CD4-positive, alpha-beta T cell (primary cell): ENCODE measurements at regions not wholly inside any gene's neighbourhood (a gene's known extent, or its start where the extent isn't known, plus 50 kb on each side); places are given as distances from the start of the nearest gene placed in this dataset.

ENCODE experiments used
- ATAC-seq: fragments of 200-7000 bp; cut with Tn5 transposase; one replicate; pipeline ENCODE4 v1.10.0; 2022; ENCODE audit warnings: mild to moderate bottlenecking; ENCODE audit not compliant: poor library complexity
- CTCF ChIA-PET: fragments of 350-600 bp; sonication (Branson Sonifier 250); formaldehyde crosslinking; loops from one replicate; lab custom pipeline; 2021; ENCODE audit warnings: antibody characterized with exemption, inconsistent platforms; lab: Charles Lee
- POLR2A ChIA-PET: fragments of 350-600 bp; sonication (Branson Sonifier 250); formaldehyde crosslinking; loops from one replicate; lab custom pipeline; 2021; ENCODE audit warnings: antibody characterized with exemption, inconsistent platforms; lab: Charles Lee
- DNase-seq, 14 experiments: peaks; one replicate each; pipeline ENCODE4 v3.0.0-alpha.2; 2013 to 2020; ENCODE audit warnings: mixed read lengths in 2 of 14
- H3K27ac ChIP-seq, 2 donors: one replicate each; pipeline versions ENCODE4 v1.5.1 to v1.7.0; 2013; ENCODE audit warnings: low read length in 2 of 2, low read depth in 1 of 2, mild to moderate bottlenecking in 1 of 2
- H3K27me3 ChIP-seq, 2 experiments: 1 replicate in 1 of 2; 2 replicates in 1 of 2; pipeline versions ENCODE4 v1.6.1 to v1.7.0; 2013; ENCODE audit warnings: low read length in 2 of 2, control low read depth in 1 of 2, mild to moderate bottlenecking in 1 of 2, moderate library complexity in 1 of 2; ENCODE audit not compliant: insufficient read depth in 2 of 2, control insufficient read depth in 1 of 2
- H3K36me3 ChIP-seq: one replicate; pipeline ENCODE4 v1.6.1; 2013; ENCODE audit warnings: low read length, control low read depth; ENCODE audit not compliant: insufficient read depth
- H3K4me1 ChIP-seq: one replicate; pipeline ENCODE4 v1.6.1; 2013; ENCODE audit warnings: low read length, control low read depth; ENCODE audit not compliant: insufficient read depth
- H3K4me3 ChIP-seq: one replicate; pipeline ENCODE4 v1.5.1; 2013; ENCODE audit warnings: mild to moderate bottlenecking, low read length, moderate library complexity
- H3K9me3 ChIP-seq, 2 experiments: 1 replicate in 1 of 2; 2 replicates in 1 of 2; pipeline versions ENCODE4 v1.6.1 to v1.7.0; 2013; ENCODE audit warnings: low read length in 2 of 2, mild to moderate bottlenecking in 2 of 2, control low read depth in 1 of 2, moderate library complexity in 1 of 2; ENCODE audit not compliant: control insufficient read depth in 1 of 2, insufficient read depth in 1 of 2
- H3K27ac Mint-ChIP-seq: one replicate; pipeline ENCODE4 v1.8.0; 2020; ENCODE audit warnings: mixed read lengths
- H3K27me3 Mint-ChIP-seq: one replicate; pipeline ENCODE4 v1.8.0; 2021; ENCODE audit warnings: mixed read lengths
- H3K36me3 Mint-ChIP-seq: one replicate; pipeline ENCODE4 v1.8.0; 2021; ENCODE audit warnings: low read depth, mixed read lengths
- H3K4me1 Mint-ChIP-seq: one replicate; pipeline ENCODE4 v1.8.0; 2021; ENCODE audit warnings: low read depth, mixed read lengths
- H3K4me3 Mint-ChIP-seq: one replicate; pipeline ENCODE4 v1.8.0; 2020; ENCODE audit warnings: mild to moderate bottlenecking, mixed read lengths
- H3K9me3 Mint-ChIP-seq: one replicate; pipeline ENCODE4 v1.8.0; 2020; ENCODE audit warnings: mixed read lengths
- intact Hi-C, 2 experiments: fragments of 100-400 bp; cut with DNase I in 1 of 2; cut with micrococcal nuclease in 1 of 2; formaldehyde crosslinking; loops; one replicate each; pipeline versions ENCODE4 v1.15.1 to v1.9.0; 2023 to 2025; cut with DNase I, micrococcal nuclease
- TF ChIP-seq, protein P1 (sequence below): fragments of 200-600 bp; IDR thresholded peaks from one replicate; pipeline ENCODE4 v1.8.0; 2022; ENCODE audit warnings: antibody characterized with exemption, mild to moderate bottlenecking

DNA sequence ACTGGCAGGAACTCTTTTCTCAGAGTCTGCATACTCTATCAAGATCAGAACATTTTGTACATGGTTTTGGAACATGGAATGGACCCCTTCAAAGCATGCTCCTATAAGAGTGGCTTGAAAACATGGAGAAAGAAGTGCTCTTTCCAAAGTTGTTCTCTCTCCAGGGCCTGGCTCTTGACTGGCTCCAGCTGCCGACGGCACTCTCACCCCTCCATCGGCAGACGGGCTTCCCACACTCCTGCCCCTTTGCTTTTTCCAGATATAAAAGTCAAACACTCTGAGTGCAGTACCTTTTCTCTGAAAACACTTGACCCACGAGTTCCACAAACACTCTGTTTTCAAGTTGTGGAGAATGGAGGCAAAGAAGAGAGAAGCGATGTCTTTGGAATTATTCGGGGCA, 72.5 kb upstream of the ONECUT1 start:
- TF ChIP-seq, protein P1, sequence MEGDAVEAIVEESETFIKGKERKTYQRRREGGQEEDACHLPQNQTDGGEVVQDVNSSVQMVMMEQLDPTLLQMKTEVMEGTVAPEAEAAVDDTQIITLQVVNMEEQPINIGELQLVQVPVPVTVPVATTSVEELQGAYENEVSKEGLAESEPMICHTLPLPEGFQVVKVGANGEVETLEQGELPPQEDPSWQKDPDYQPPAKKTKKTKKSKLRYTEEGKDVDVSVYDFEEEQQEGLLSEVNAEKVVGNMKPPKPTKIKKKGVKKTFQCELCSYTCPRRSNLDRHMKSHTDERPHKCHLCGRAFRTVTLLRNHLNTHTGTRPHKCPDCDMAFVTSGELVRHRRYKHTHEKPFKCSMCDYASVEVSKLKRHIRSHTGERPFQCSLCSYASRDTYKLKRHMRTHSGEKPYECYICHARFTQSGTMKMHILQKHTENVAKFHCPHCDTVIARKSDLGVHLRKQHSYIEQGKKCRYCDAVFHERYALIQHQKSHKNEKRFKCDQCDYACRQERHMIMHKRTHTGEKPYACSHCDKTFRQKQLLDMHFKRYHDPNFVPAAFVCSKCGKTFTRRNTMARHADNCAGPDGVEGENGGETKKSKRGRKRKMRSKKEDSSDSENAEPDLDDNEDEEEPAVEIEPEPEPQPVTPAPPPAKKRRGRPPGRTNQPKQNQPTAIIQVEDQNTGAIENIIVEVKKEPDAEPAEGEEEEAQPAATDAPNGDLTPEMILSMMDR, result no peak
- H3K4me3 Mint-ChIP-seq, result no peak overlapping the region
- POLR2A ChIA-PET, result no interaction called here
- CTCF ChIA-PET, result no interaction called here
- H3K4me3 ChIP-seq, result no peak overlapping the region
- no peaks in the 10 kb centered on the region for H3K36me3 ChIP-seq
- no peak overlapping the region for H3K27ac Mint-ChIP-seq
- peaks cover 0 to 8% of the 10 kb centered on the region in 2 experiments for H3K27me3 ChIP-seq
- DNase-seq (no peak), ATAC-seq (no peak)
- H3K9me3 Mint-ChIP-seq, result peaks cover 10% of the 10 kb centered on the region
- H3K27ac ChIP-seq, result no peak overlapping the region
- H3K4me1 Mint-ChIP-seq, result no peaks in the 10 kb centered on the region
- H3K36me3 Mint-ChIP-seq, result no peaks in the 10 kb centered on the region
- intact Hi-C loops, result no loop called here
- peaks cover 0 to 5% of the 10 kb centered on the region in 2 experiments for H3K9me3 ChIP-seq
- peaks cover 21% of the 10 kb centered on the region for H3K27me3 Mint-ChIP-seq
- H3K4me1 ChIP-seq, result no peaks in the 10 kb centered on the region

DNA sequence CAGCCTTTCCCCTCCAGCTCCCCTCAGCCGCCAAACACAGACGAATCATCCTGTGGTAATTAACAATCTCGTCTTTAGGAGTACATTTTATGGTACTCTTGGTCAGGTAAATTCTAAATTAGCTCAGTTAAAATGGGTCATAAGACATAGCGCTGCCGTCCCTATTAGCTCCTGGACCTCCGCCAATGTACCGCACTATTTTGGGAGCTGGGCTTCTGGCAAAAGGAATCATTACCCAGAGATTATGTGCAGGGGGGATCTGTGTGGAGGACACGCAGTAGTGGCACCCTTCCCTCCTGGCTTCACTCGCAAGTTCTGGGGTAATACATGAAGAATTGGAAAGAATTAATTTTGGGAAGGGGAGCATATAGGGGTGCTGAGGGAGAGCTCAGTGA, 68.6 kb upstream of the ONECUT1 start:
- H3K9me3 ChIP-seq, result no peaks in the 10 kb centered on the region
- intact Hi-C loops, result no loop called here
- ATAC-seq (no peak), DNase-seq (no peak)
- CTCF ChIA-PET, result no interaction called here
- H3K4me1 ChIP-seq, result no peaks in the 10 kb centered on the region
- Mint-ChIP-seq H3K4me1 (no peaks in the 10 kb centered on the region), H3K27me3 (peaks cover 38% of the 10 kb centered on the region), H3K27ac (no peak overlapping the region), H3K4me3 (no peak overlapping the region), H3K9me3 (no peaks in the 10 kb centered on the region), H3K36me3 (no peaks in the 10 kb centered on the region)
- no peak overlapping the region for H3K27ac ChIP-seq
- POLR2A ChIA-PET, result no interaction called here
- peaks cover 5 to 8% of the 10 kb centered on the region in 2 experiments for H3K27me3 ChIP-seq
- TF ChIP-seq, protein P1, result no peak
- no peak overlapping the region for H3K4me3 ChIP-seq
- no peaks in the 10 kb centered on the region for H3K36me3 ChIP-seq

- no peak for ATAC-seq
- no peaks in the 10 kb centered on the region for H3K9me3 ChIP-seq
- H3K9me3 Mint-ChIP-seq, result no peaks in the 10 kb centered on the region
- no peaks in the 10 kb centered on the region for H3K4me1 ChIP-seq
- no peak overlapping the region for H3K4me3 ChIP-seq
- H3K4me3 Mint-ChIP-seq, result no peak overlapping the region
- intact Hi-C loops, result no loop called here
- TF ChIP-seq, protein P1, result no peak
- peaks cover 5 to 8% of the 10 kb centered on the region in 2 experiments for H3K27me3 ChIP-seq
- ChIA-PET POLR2A (no interaction called here), CTCF (no interaction called here)
- H3K27ac ChIP-seq, result no peak overlapping the region
- H3K36me3 ChIP-seq, result no peaks in the 10 kb centered on the region
- H3K36me3 Mint-ChIP-seq, result no peaks in the 10 kb centered on the region
- no peak overlapping the region for H3K27ac Mint-ChIP-seq
- no peaks in the 10 kb centered on the region for H3K4me1 Mint-ChIP-seq
- H3K27me3 Mint-ChIP-seq, result peaks cover 41% of the 10 kb centered on the region
- no peak for DNase-seq
Measured at GRCh38 chr15:52857937-52858781, 68.0 kb upstream of the ONECUT1 start.
